Thymus (tissue), 11 donors: ENCODE measurements at regions not wholly inside any gene's neighbourhood (a gene's known extent, or its start where the extent isn't known, plus 50 kb on each side); places are given as distances from the start of the nearest gene placed in this dataset.

Experiments used
- DNase-seq, 9 donors: peaks; one replicate each; pipeline ENCODE4 v3.0.0-alpha.2; 2013; ENCODE audit warnings: low spot score in 9 of 9, low read depth in 6 of 9, missing footprints in 1 of 9
- H3K27ac ChIP-seq, 2 donors: one replicate each; pipeline ENCODE4 v1.5.1; 2013; ENCODE audit warnings: control low read depth in 1 of 2, low read depth in 1 of 2, low read length in 1 of 2, mild to moderate bottlenecking in 1 of 2, moderate library complexity in 1 of 2
- H3K27me3 ChIP-seq, 2 donors: one replicate each; pipeline ENCODE4 v1.5.1; 2013; ENCODE audit warnings: low read length in 1 of 2; ENCODE audit not compliant: control insufficient read depth in 2 of 2, insufficient read depth in 1 of 2
- H3K36me3 ChIP-seq, 2 donors: one replicate each; pipeline ENCODE4 v1.5.1; 2013; ENCODE audit warnings: low read length in 1 of 2, mild to moderate bottlenecking in 1 of 2, moderate library complexity in 1 of 2; ENCODE audit not compliant: control insufficient read depth in 2 of 2, insufficient read depth in 2 of 2
- H3K4me1 ChIP-seq, 2 donors: one replicate each; pipeline ENCODE4 v1.5.1; 2013; ENCODE audit warnings: low read length in 2 of 2; ENCODE audit not compliant: control insufficient read depth in 2 of 2, insufficient read depth in 2 of 2
- H3K4me3 ChIP-seq, 2 donors: one replicate each; pipeline ENCODE4 v1.5.1; 2013; ENCODE audit warnings: low read length in 2 of 2, control low read depth in 1 of 2, mild to moderate bottlenecking in 1 of 2
- H3K9me3 ChIP-seq, 2 donors: one replicate each; pipeline ENCODE4 v1.5.1; 2013; ENCODE audit warnings: low read length in 1 of 2, mild to moderate bottlenecking in 1 of 2; ENCODE audit not compliant: control insufficient read depth in 2 of 2, insufficient read depth in 1 of 2
- WGBS: extraction: QIAGEN DNeasy Blood & Tissue Kit; methylation state at CpG from one replicate; pipeline ENCODE4 v1.1.7; 2013; 5-methylcytosine and 5-hydroxymethylcytosine counted together
- donor health status: healthy.

DNA sequence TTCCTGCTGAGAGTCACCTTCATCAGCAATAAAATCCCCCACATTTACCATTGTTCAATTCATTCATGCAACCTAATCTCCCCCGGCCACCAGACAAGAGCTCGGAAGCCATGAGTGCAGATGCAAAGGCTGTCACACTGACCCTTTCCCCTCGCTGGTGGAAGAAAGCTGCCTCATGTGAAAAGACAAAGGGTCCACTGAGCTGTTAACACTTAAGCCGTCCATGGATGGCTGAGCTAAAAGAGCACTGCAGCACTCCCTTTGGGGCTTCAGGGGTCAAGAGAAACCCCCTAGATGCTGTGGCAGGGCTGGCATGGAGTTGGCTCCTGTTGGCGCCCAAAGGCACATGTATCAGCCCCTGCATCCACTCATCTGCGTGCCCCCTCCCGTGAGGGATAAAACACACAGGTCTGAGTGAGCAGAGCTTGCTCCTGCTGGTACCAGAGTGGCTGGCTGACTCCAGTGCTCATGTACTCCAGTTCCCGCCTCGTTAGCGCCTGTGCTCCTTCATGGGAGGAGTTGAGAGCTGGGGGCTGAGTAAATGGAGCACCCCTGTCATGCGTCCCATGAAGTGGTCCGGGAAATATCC, 216.5 kb downstream of the PDHA2 start:
- H3K9me3 ChIP-seq, result peaks cover 0 to 4% of the 10 kb centered on the region in 2 donors
- H3K36me3 ChIP-seq, result no peaks in the 10 kb centered on the region
- H3K27ac ChIP-seq, result no peak overlapping the region
- 95% methylated on average over 12 of the region's 12 CpGs for WGBS
- H3K4me3 ChIP-seq, result no peak overlapping the region
- DNase-seq, result no peak
- H3K4me1 ChIP-seq, result no peaks in the 10 kb centered on the region
- H3K27me3 ChIP-seq, result no peaks in the 10 kb centered on the region

GRCh38 chr4:96063639-96064038, 223.7 kb downstream of the PDHA2 start:
- Histone ChIP-seq H3K9me3 (peaks cover 0 to 7% of the 10 kb centered on the region in 2 donors), H3K36me3 (no peaks in the 10 kb centered on the region), H3K27me3 (no peaks in the 10 kb centered on the region), H3K27ac (no peak overlapping the region), H3K4me3 (no peak overlapping the region), H3K4me1 (no peaks in the 10 kb centered on the region)
- DNase-seq, result no peak
- WGBS, result 12% methylated on average over 2 of the region's 2 CpGs

- Histone ChIP-seq H3K36me3 (no peaks in the 10 kb centered on the region), H3K9me3 (peaks cover 0 to 1% of the 10 kb centered on the region in 2 donors), H3K27ac (no peak overlapping the region), H3K4me3 (no peak overlapping the region), H3K27me3 (no peaks in the 10 kb centered on the region), H3K4me1 (no peaks in the 10 kb centered on the region)
- DNase-seq, result no peak
- 94% methylated on average over 2 of the region's 2 CpGs for WGBS
These were observed 233.6 kb downstream of the PDHA2 start for GRCh38 chr4:96073461-96073860.

DNA sequence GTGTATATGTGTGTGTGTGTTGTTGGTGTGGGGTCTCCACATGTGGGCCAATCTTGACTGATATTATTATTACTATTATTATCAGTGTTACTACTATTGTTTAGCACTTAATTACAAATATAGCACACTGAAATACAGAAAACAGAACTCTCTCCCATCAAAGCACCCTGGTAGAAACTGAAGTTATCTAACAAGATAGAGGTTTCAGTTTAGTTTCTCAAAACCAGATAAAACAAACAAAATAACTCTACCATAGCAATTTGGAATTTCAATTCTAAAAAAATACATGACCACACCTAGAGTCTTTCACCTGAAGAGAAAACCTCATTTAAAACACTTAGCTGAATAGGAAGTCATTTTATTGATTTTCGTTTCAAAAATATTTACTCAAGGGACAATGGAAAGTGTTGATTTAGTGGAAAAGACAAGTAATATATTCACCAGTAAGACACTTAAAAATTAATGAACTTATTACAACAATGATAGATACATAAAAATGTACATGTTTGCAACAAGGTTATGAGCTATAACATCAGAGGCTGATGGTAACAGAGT, 252.3 kb downstream of the PDHA2 start:
- DNase-seq, result no peak
- Histone ChIP-seq H3K4me3 (no peak overlapping the region), H3K9me3 (no peaks in the 10 kb centered on the region), H3K4me1 (no peaks in the 10 kb centered on the region), H3K27ac (no peak overlapping the region), H3K27me3 (no peaks in the 10 kb centered on the region), H3K36me3 (no peaks in the 10 kb centered on the region)
- WGBS, result 92% methylated on average over 1 of the region's 1 CpG

DNA sequence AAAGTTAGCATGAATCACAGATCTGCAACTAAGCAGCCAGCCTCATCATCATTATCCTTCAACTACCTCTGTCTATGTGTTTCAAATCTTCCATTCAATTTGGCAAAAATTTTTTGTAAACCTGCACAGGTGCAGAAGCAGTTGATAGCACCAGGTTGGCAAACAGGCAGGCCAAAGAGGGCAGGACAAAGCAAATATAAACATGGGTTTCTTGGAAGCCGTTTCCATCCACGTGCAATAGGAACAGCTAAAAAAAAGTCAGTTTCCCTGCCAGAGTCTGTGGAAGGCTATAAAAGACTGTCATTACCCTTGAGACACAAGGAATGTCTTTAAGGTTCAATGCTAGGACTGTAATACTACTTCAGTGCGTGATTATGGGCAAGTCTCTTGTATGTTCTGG, 253.2 kb downstream of the PDHA2 start:
- Histone ChIP-seq H3K4me3 (no peak overlapping the region), H3K9me3 (no peaks in the 10 kb centered on the region), H3K36me3 (no peaks in the 10 kb centered on the region), H3K4me1 (no peaks in the 10 kb centered on the region), H3K27ac (no peak overlapping the region), H3K27me3 (no peaks in the 10 kb centered on the region)
- DNase-seq, result no peak
- 86% methylated on average over 3 of the region's 3 CpGs for WGBS

DNA sequence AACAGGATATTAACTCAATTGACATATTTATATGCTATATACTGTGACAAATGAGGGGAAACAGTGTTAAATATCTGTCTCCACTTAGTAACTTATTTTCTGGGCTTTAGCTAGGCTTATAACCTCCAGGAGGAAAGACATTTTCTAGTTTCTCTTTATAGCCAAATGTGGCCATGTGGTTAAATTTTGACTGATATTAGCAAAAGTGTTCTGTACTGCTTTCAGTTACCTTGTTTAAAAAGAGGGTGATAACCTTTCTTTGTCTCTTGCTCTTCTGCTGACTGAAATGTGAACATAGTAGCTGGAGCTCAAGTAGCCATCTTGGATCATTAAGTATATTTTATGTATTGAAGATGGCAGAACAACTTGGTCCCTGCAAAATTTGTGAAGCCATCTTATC, 253.7 kb downstream of the PDHA2 start:
- H3K9me3 ChIP-seq, result no peaks in the 10 kb centered on the region
- no peak overlapping the region for H3K4me3 ChIP-seq
- no peak overlapping the region for H3K27ac ChIP-seq
- no peaks in the 10 kb centered on the region for H3K27me3 ChIP-seq
- H3K4me1 ChIP-seq, result no peaks in the 10 kb centered on the region
- no peaks in the 10 kb centered on the region for H3K36me3 ChIP-seq
- DNase-seq, result no peak

GRCh38 chr4:96094183-96094582, 254.3 kb downstream of the PDHA2 start:
- H3K4me3 ChIP-seq, result no peak overlapping the region
- no peaks in the 10 kb centered on the region for H3K4me1 ChIP-seq
- no peak for DNase-seq
- 95% methylated on average over 5 of the region's 5 CpGs for WGBS
- no peaks in the 10 kb centered on the region for H3K36me3 ChIP-seq
- H3K9me3 ChIP-seq, result no peaks in the 10 kb centered on the region
- H3K27me3 ChIP-seq, result no peaks in the 10 kb centered on the region
- no peak overlapping the region for H3K27ac ChIP-seq

GRCh38 chr4:96097040-96097607, 257.2 kb downstream of the PDHA2 start:
- H3K36me3 ChIP-seq, result no peaks in the 10 kb centered on the region
- WGBS, result 90% methylated on average over 7 of the region's 7 CpGs
- no peaks in the 10 kb centered on the region for H3K4me1 ChIP-seq
- no peak overlapping the region for H3K27ac ChIP-seq
- no peak overlapping the region for H3K4me3 ChIP-seq
- no peaks in the 10 kb centered on the region for H3K9me3 ChIP-seq
- no peak for DNase-seq
- H3K27me3 ChIP-seq, result no peaks in the 10 kb centered on the region

DNA sequence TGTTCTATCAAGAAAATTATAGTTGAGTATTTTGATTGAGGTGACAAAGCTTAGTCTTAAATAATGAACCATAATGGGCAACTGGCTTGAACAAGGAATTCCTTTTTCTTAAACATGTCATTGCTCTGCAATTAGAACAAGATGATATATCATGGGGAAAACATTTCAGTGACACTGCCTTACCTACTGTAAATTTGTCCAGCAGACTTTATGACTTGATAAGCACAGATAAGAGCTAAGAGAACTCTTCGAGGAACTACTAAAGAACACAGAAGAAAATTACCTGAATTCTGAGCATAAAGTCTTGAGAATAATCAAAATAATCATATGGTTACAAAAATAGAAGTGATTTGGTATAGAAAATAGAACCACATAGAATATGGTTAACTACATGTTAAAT, 257.8 kb downstream of the PDHA2 start:
- Histone ChIP-seq H3K27me3 (no peaks in the 10 kb centered on the region), H3K27ac (no peak overlapping the region), H3K9me3 (no peaks in the 10 kb centered on the region), H3K36me3 (no peaks in the 10 kb centered on the region), H3K4me1 (no peaks in the 10 kb centered on the region), H3K4me3 (no peak overlapping the region)
- DNase-seq, result no peak
- 93% methylated on average over 1 of the region's 1 CpG for WGBS
